ENCODE measurements at regions not wholly inside any gene's neighbourhood (a gene's known extent, or its start where the extent isn't known, plus 50 kb on each side); places are given as distances from the start of the nearest gene placed in this dataset.

GRCh38 chr3:84245789-84246188 is 713.0 kb upstream of the CADM2 start:
- Histone ChIP-seq H3K9me2 (replicated peaks; ENCODE audit: low read depth, low read length) (no peaks in the 10 kb centered on the region), H3F3A (ENCODE audit: low read depth) (no peaks in the 10 kb centered on the region), H3K79me2 (ENCODE audit: insufficient read depth, low read length) (no peaks in the 10 kb centered on the region), H3K9me3 (ENCODE audit: insufficient read depth, low read depth, low read length) (no peaks in the 10 kb centered on the region), H3K27me3 (ENCODE audit: insufficient read depth, low read length, poor library complexity, severe bottlenecking) (no peaks in the 10 kb centered on the region), H2AFZ (ENCODE audit: low read length) (no peak overlapping the region), H3K4me3 (ENCODE audit: low read length, poor library complexity, severe bottlenecking) (no peak overlapping the region), H3K36me3 (ENCODE audit: insufficient read depth, low read length) (no peaks in the 10 kb centered on the region), H3K4me1 (ENCODE audit: insufficient read depth, low read length, poor library complexity, severe bottlenecking) (no peaks in the 10 kb centered on the region), H4K20me1 (ENCODE audit: insufficient read depth, low read length, poor library complexity, severe bottlenecking) (no peaks in the 10 kb centered on the region), H3K9ac (ENCODE audit: low read depth, low read length, poor library complexity, severe bottlenecking) (no peak overlapping the region), H3K4me2 (ENCODE audit: low read depth, low read length, poor library complexity, severe bottlenecking) (no peak overlapping the region)
- TF ChIP-seq EZH2phosphoT487 (IDR thresholded peaks at IDR 0.05; ENCODE audit: borderline replicate concordance) (no peak), CTCF (conservative IDR thresholded peaks at IDR 0.05; ENCODE audit: low read length) (no peak)

DNA sequence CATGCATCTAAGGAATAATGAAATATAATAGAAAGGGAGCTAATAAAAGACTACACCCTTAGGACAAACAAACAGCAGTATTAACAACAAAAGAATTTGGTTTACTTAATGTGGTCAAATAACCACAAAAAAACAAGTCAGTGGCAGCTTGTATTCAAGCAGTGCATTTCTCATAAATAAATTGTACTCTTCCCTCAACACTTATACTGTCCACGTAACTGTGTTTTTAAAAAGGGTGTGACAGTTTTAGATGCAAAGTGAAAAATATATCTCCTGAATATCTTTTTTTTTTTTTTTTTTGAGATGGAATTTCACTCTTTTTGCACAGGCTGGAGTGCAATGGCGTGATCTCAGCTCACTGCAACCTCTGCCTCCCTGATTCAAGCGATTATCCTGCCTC is 698.2 kb upstream of the CADM2 start:
- Histone ChIP-seq H2AFZ (ENCODE audit: low read length) (no peak overlapping the region), H3K27me3 (ENCODE audit: insufficient read depth, low read length, poor library complexity, severe bottlenecking) (no peaks in the 10 kb centered on the region), H3K4me2 (ENCODE audit: low read depth, low read length, poor library complexity, severe bottlenecking) (no peak overlapping the region), H3K9me2 (replicated peaks; ENCODE audit: low read depth, low read length) (no peaks in the 10 kb centered on the region), H3K9ac (ENCODE audit: low read depth, low read length, poor library complexity, severe bottlenecking) (no peak overlapping the region), H3K4me3 (ENCODE audit: low read length, poor library complexity, severe bottlenecking) (no peak overlapping the region), H4K20me1 (ENCODE audit: insufficient read depth, low read length, poor library complexity, severe bottlenecking) (no peaks in the 10 kb centered on the region), H3K79me2 (ENCODE audit: insufficient read depth, low read length) (no peaks in the 10 kb centered on the region), H3F3A (ENCODE audit: low read depth) (no peaks in the 10 kb centered on the region), H3K4me1 (ENCODE audit: insufficient read depth, low read length, poor library complexity, severe bottlenecking) (no peaks in the 10 kb centered on the region), H3K9me3 (ENCODE audit: insufficient read depth, low read depth, low read length) (no peaks in the 10 kb centered on the region), H3K36me3 (ENCODE audit: insufficient read depth, low read length) (no peaks in the 10 kb centered on the region)
- TF ChIP-seq EZH2phosphoT487 (IDR thresholded peaks at IDR 0.05; ENCODE audit: borderline replicate concordance) (no peak), CTCF (conservative IDR thresholded peaks at IDR 0.05; ENCODE audit: low read length) (no peak)

GRCh38 chr3:84265768-84266167 is 693.0 kb upstream of the CADM2 start:
- no peaks in the 10 kb centered on the region for H3K36me3 ChIP-seq (ENCODE audit: insufficient read depth, low read length)
- H3K9me3 ChIP-seq (ENCODE audit: insufficient read depth, low read depth, low read length): no peaks in the 10 kb centered on the region
- no peak overlapping the region for H3K9ac ChIP-seq (ENCODE audit: low read depth, low read length, poor library complexity, severe bottlenecking)
- H3K4me3 ChIP-seq (ENCODE audit: low read length, poor library complexity, severe bottlenecking): no peak overlapping the region
- H3K4me2 ChIP-seq (ENCODE audit: low read depth, low read length, poor library complexity, severe bottlenecking): no peak overlapping the region
- H3K9me2 ChIP-seq (replicated peaks; ENCODE audit: low read depth, low read length): no peaks in the 10 kb centered on the region
- H3K4me1 ChIP-seq (ENCODE audit: insufficient read depth, low read length, poor library complexity, severe bottlenecking): no peaks in the 10 kb centered on the region
- no peak overlapping the region for H2AFZ ChIP-seq (ENCODE audit: low read length)
- no peak for TF ChIP-seq CTCF (conservative IDR thresholded peaks at IDR 0.05; ENCODE audit: low read length)
- no peak for TF ChIP-seq EZH2phosphoT487 (IDR thresholded peaks at IDR 0.05; ENCODE audit: borderline replicate concordance)
- no peaks in the 10 kb centered on the region for H4K20me1 ChIP-seq (ENCODE audit: insufficient read depth, low read length, poor library complexity, severe bottlenecking)
- no peaks in the 10 kb centered on the region for H3F3A ChIP-seq (ENCODE audit: low read depth)
- no peaks in the 10 kb centered on the region for H3K79me2 ChIP-seq (ENCODE audit: insufficient read depth, low read length)
- no peaks in the 10 kb centered on the region for H3K27me3 ChIP-seq (ENCODE audit: insufficient read depth, low read length, poor library complexity, severe bottlenecking)
